Stomach (tissue), 8 donors: ENCODE measurements at regions not wholly inside any gene's neighbourhood (a gene's known extent, or its start where the extent isn't known, plus 50 kb on each side); places are given as distances from the start of the nearest gene placed in this dataset.

Experiments used
- DNase-seq, 2 donors: peaks; one replicate each; pipeline versions ENCODE4 v3.0.0 to v3.0.0-alpha.2; 2013 to 2019
- H3K27ac ChIP-seq, 5 donors: fragments of 200-600 bp in 4 of 5; sonication (generic) in 4 of 5; one replicate each; pipeline ENCODE4 v1.5.1; 2013 to 2019; ENCODE audit warnings: mild to moderate bottlenecking in 1 of 5, moderate library complexity in 1 of 5
- H3K27me3 ChIP-seq, 3 donors: fragments of 200-600 bp; sonication (generic); one replicate each; pipeline ENCODE4 v1.5.1; 2017 to 2019; ENCODE audit warnings: mixed run types in 1 of 3
- H3K36me3 ChIP-seq, 4 donors: fragments of 200-600 bp; sonication (generic); 1 replicate in 3 of 4; 2 replicates in 1 of 4; pipeline ENCODE4 v1.5.1; 2016 to 2019
- H3K4me1 ChIP-seq, 4 donors: fragments of 200-600 bp; sonication (generic); one replicate each; pipeline ENCODE4 v1.5.1; 2016 to 2019
- H3K4me3 ChIP-seq, 4 donors: fragments of 200-600 bp; sonication (generic) in 3 of 4; one replicate each; pipeline ENCODE4 v1.5.1; 2016 to 2019; ENCODE audit warnings: mild to moderate bottlenecking in 1 of 4
- H3K9me3 ChIP-seq, 4 donors: fragments of 200-600 bp; sonication (generic); one replicate each; pipeline ENCODE4 v1.5.1; 2016 to 2019
- EP300 ChIP-seq: sonication (generic); formaldehyde crosslinking; IDR thresholded peaks from one replicate; pipeline ENCODE4 v1.6.1; 2017; ENCODE audit warnings: antibody characterized with exemption
- POLR2A ChIP-seq, 4 donors: fragments of 450-650 bp; IDR thresholded peaks; one replicate each; pipeline ENCODE4 v1.6.1; 2016; ENCODE audit warnings: antibody characterized with exemption in 4 of 4, control low read depth in 2 of 4, mild to moderate bottlenecking in 1 of 4, moderate library complexity in 1 of 4
- POLR2AphosphoS5 ChIP-seq, 3 donors: sonication (generic); formaldehyde crosslinking; IDR thresholded peaks; one replicate each; pipeline ENCODE4 v1.6.1; 2016; ENCODE audit warnings: antibody characterized with exemption in 3 of 3
- WGBS, 5 donors: extraction: QIAGEN DNeasy Blood & Tissue Kit in 3 of 5; methylation state at CpG; one replicate each; pipeline versions ENCODE4 v1.1.5 to v1.1.7; 2013 to 2018; 5-methylcytosine and 5-hydroxymethylcytosine counted together
- intact Hi-C: fragments of 100-400 bp; cut with DNase I; formaldehyde crosslinking; loops from one replicate; pipeline ENCODE4 v1.15.1; 2023; ENCODE audit warnings: low total_unique reads
- TF ChIP-seq, protein P1 (sequence below), 7 experiments: fragments of 450-650 bp in 4 of 7; fragments of 200-600 bp in 3 of 7; sonication (generic) in 3 of 7; IDR thresholded peaks; one replicate each; pipeline ENCODE4 v1.5.1; 2016 to 2019; ENCODE audit warnings: antibody characterized with exemption in 7 of 7, control low read depth in 2 of 7, mild to moderate bottlenecking in 1 of 7
- donor health status: healthy with polysubstance abuse.
- donor health status: Bipolar disorder and iron deficiency.
- donor health status: healthy.

DNA sequence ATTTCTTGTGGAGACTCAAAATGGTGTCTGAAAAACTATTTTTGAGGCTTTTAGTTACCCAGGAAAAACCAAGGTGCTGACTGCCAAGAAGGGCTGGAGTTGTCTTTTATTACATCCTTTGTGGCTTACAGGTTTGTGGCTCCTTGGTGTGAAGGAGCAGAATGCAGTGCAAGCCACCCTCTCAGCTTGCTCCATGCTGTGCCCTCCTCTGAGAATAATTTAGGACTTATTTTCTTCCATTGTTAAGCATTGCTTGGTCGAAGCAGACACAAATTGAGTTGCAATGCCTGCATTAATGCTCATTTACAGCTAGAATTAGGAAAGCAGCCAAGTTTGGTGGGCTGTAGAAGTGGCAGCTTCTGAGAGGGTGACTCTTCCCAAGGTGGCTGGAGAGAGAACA, 272.2 kb downstream of the KIF4B start:
- H3K9me3 ChIP-seq, result no peaks in the 10 kb centered on the region
- intact Hi-C loops, result no loop called here
- no peak for DNase-seq
- H3K4me3 ChIP-seq, result no peak overlapping the region
- H3K36me3 ChIP-seq, result no peaks in the 10 kb centered on the region
- H3K27me3 ChIP-seq, result peaks cover 0 to 21% (median 0%) of the 10 kb centered on the region in 3 donors
- TF ChIP-seq EP300, result no peak
- TF ChIP-seq POLR2AphosphoS5 (IDR thresholded peaks at IDR 0.05), result no peak
- TF ChIP-seq POLR2A (IDR thresholded peaks at IDR 0.05), result no peak
- TF ChIP-seq, protein P1, sequence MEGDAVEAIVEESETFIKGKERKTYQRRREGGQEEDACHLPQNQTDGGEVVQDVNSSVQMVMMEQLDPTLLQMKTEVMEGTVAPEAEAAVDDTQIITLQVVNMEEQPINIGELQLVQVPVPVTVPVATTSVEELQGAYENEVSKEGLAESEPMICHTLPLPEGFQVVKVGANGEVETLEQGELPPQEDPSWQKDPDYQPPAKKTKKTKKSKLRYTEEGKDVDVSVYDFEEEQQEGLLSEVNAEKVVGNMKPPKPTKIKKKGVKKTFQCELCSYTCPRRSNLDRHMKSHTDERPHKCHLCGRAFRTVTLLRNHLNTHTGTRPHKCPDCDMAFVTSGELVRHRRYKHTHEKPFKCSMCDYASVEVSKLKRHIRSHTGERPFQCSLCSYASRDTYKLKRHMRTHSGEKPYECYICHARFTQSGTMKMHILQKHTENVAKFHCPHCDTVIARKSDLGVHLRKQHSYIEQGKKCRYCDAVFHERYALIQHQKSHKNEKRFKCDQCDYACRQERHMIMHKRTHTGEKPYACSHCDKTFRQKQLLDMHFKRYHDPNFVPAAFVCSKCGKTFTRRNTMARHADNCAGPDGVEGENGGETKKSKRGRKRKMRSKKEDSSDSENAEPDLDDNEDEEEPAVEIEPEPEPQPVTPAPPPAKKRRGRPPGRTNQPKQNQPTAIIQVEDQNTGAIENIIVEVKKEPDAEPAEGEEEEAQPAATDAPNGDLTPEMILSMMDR (IDR thresholded peaks at IDR 0.05), result no peak
- H3K4me1 ChIP-seq, result no peaks in the 10 kb centered on the region
- no peak overlapping the region for H3K27ac ChIP-seq
- 16 to 33% (median 27%) methylated on average over 1 of the region's 1 CpG for WGBS, 5 donors

DNA sequence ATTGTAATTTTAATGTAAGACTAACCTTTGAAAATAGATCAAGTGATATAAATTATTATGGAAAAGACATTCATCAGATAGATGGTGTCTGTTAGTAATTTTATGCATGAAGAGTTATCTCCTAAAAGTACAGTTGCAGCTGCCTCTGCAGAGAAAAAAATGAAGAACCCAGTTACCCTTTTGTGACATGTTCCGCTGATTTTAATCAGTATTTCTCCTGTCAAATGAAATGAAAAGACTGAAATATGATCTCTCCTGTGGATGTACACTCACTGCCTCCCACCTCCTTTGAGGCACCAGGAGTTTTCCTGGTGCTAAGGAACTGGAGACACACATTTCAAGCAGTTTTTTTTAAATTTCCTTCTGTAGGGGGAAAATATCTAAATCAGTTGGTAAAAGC, 277.4 kb downstream of the KIF4B start:
- 24 to 55% (median 51%) methylated on average over 1 of the region's 1 CpG for WGBS, 5 donors
- Histone ChIP-seq H3K4me3 (no peak overlapping the region), H3K36me3 (no peaks in the 10 kb centered on the region), H3K27me3 (peaks cover 0 to 5% (median 0%) of the 10 kb centered on the region in 3 donors), H3K27ac (no peak overlapping the region), H3K9me3 (no peaks in the 10 kb centered on the region), H3K4me1 (no peaks in the 10 kb centered on the region)
- DNase-seq, result no peak
- intact Hi-C loops, result no loop called here
- no peak for TF ChIP-seq POLR2AphosphoS5 (IDR thresholded peaks at IDR 0.05)
- no peak for TF ChIP-seq POLR2A (IDR thresholded peaks at IDR 0.05)
- no peak for TF ChIP-seq EP300
- TF ChIP-seq, protein P1 (IDR thresholded peaks at IDR 0.05), result no peak

DNA sequence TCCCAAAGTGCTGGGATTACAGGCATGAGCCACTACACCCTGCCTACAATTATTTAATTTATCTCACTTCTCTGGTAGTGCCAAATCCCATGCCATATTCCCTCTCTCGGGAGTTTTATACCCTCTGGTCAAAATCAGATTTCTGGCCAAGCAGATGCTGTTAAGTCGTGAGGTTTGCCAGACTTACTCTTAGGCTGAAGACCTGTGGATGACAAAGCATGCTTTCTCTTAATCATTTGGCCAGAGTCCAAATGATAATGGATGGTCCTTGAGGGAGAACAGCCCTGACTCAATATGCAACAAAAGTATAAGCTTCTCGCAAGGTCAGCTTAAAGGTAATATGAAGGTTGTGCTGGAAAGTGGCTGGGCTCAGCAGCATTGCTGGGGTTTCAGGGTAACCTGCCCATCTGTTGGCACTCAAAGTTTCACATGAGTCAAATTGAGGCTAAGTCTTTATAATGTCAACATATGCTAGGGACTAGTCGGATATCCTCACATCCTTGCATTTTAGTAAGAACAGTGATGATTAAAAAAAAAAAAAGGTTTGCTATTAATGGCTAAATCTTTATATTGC, 280.1 kb downstream of the KIF4B start:
- WGBS, 5 donors, result 70 to 84% (median 73%) methylated on average over 4 of the region's 4 CpGs
- Histone ChIP-seq H3K27me3 (no peaks in the 10 kb centered on the region), H3K4me1 (no peaks in the 10 kb centered on the region), H3K9me3 (no peaks in the 10 kb centered on the region), H3K36me3 (no peaks in the 10 kb centered on the region), H3K27ac (no peak overlapping the region), H3K4me3 (no peak overlapping the region)
- TF ChIP-seq EP300 (no peak), POLR2AphosphoS5 (IDR thresholded peaks at IDR 0.05) (no peak), POLR2A (IDR thresholded peaks at IDR 0.05) (no peak)
- TF ChIP-seq, protein P1 (IDR thresholded peaks at IDR 0.05), result no peak
- intact Hi-C loops, result no loop called here
- peak in 1 of 2 donors; percentile 3 for DNase-seq

DNA sequence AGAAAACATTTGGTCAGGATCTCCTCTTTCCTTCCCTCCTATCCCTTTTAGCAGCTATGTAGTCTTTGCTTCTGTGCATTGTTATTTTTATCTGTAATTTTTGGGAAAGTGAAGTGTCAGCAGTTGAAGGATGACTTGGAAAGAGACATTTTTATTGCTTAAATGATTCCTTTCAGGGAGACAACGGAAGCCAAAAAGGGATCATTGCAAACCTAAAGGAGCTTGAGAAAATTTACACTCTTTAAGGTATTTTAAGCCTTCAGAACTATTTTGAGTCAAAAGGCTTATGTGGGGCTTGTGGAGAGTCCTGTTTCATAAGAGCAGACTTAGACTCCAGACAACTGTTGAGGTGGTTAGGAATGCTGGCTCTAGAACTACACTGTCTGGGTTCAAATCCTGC, 281.6 kb downstream of the KIF4B start:
- H3K27me3 ChIP-seq, result no peaks in the 10 kb centered on the region
- intact Hi-C loops, result no loop called here
- H3K4me1 ChIP-seq, result no peaks in the 10 kb centered on the region
- TF ChIP-seq, protein P1 (IDR thresholded peaks at IDR 0.05), result no peak
- no peak for TF ChIP-seq EP300
- TF ChIP-seq POLR2AphosphoS5 (IDR thresholded peaks at IDR 0.05), result no peak
- no peak for TF ChIP-seq POLR2A (IDR thresholded peaks at IDR 0.05)
- WGBS, 5 donors, result 45 to 63% (median 56%) methylated on average over 1 of the region's 1 CpG
- no peak for DNase-seq
- H3K4me3 ChIP-seq, result no peak overlapping the region
- H3K9me3 ChIP-seq, result no peaks in the 10 kb centered on the region
- no peaks in the 10 kb centered on the region for H3K36me3 ChIP-seq
- no peak overlapping the region for H3K27ac ChIP-seq
